ENCODE measurements at regions not wholly inside any gene's neighbourhood (a gene's known extent, or its start where the extent isn't known, plus 50 kb on each side); places are given as distances from the start of the nearest gene placed in this dataset.

DNA sequence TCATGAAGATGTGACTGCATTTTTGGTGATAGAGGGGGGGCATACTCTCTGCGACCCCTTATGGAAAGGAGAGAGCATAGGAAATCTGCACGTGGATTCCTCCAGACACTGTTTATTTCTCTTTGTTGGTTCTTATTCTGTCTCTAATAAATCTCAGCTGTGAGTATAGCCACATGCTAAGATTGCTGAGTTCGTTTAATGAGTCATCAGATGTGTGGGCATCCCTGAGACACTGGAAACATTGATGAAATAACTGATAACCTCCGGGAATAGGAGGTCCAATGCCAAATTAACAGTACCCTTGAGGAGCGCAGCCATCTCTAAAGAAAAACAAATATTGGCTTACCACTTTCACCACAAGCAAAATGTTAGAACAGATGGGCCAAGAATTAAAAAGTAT, 880.2 kb upstream of the NEGR1 start:
- Histone ChIP-seq H3K4me3 (no peak overlapping the region), H3K9me3 (no peaks in the 10 kb centered on the region), H3K4me1 (ENCODE audit: low read depth) (no peaks in the 10 kb centered on the region), H3K36me3 (ENCODE audit: low read depth) (no peaks in the 10 kb centered on the region)
- TF ChIP-seq, protein P1, sequence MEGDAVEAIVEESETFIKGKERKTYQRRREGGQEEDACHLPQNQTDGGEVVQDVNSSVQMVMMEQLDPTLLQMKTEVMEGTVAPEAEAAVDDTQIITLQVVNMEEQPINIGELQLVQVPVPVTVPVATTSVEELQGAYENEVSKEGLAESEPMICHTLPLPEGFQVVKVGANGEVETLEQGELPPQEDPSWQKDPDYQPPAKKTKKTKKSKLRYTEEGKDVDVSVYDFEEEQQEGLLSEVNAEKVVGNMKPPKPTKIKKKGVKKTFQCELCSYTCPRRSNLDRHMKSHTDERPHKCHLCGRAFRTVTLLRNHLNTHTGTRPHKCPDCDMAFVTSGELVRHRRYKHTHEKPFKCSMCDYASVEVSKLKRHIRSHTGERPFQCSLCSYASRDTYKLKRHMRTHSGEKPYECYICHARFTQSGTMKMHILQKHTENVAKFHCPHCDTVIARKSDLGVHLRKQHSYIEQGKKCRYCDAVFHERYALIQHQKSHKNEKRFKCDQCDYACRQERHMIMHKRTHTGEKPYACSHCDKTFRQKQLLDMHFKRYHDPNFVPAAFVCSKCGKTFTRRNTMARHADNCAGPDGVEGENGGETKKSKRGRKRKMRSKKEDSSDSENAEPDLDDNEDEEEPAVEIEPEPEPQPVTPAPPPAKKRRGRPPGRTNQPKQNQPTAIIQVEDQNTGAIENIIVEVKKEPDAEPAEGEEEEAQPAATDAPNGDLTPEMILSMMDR (IDR thresholded peaks at IDR 0.05): no peak
- intact Hi-C loops (cut with DNase I, micrococcal nuclease): no loop called here
- DNase-seq: no peak
- ATAC-seq: no peak

DNA sequence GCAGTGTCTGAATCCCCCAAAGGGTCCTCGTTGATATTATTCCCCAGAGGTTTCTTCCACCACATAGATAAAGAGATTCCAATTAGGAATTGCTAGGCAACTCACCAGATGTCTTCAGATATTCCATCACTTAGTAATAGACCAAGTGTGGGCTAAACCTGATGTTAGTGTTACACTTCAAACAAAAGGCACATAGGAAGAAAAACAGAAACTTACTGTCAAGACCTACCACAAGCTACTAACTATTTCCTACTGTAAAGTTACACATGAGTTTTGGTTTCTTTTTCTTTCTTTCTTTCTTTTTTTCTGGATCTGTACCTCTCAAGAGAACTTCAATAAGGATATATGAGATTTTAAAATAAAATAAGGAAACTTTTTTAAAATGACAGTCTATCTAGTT, 879.1 kb upstream of the NEGR1 start:
- ATAC-seq: no peak
- Histone ChIP-seq H3K4me1 (ENCODE audit: low read depth) (no peaks in the 10 kb centered on the region), H3K36me3 (ENCODE audit: low read depth) (no peaks in the 10 kb centered on the region), H3K9me3 (no peaks in the 10 kb centered on the region), H3K4me3 (no peak overlapping the region)
- DNase-seq: no peak
- intact Hi-C loops (cut with DNase I, micrococcal nuclease): no loop called here
- TF ChIP-seq, protein P1 (IDR thresholded peaks at IDR 0.05): no peak

DNA sequence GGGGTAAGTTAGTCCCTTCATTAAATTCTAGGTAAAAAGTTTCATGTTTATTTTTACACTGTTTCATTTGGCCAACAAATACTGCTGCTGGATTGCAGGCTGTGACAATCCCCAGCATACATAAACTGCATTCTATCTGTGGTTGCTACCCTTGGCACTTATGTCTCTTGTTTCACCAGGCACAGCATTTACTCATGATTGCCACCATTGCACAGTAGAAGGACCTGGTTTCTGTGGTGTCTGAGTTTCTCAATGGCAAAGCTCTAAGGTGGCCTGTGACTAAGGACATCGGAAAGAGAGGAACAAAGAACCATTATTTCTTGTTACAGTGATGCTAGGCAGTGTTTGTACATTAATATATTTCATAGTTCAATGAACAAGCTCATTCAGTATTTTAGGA, 878.4 kb upstream of the NEGR1 start:
- H3K4me3 ChIP-seq: no peak overlapping the region
- H3K36me3 ChIP-seq (ENCODE audit: low read depth): no peaks in the 10 kb centered on the region
- ATAC-seq: no peak
- H3K4me1 ChIP-seq (ENCODE audit: low read depth): no peaks in the 10 kb centered on the region
- intact Hi-C loops (cut with DNase I, micrococcal nuclease): no loop called here
- DNase-seq: no peak
- no peaks in the 10 kb centered on the region for H3K9me3 ChIP-seq
- TF ChIP-seq, protein P1 (IDR thresholded peaks at IDR 0.05): no peak

DNA sequence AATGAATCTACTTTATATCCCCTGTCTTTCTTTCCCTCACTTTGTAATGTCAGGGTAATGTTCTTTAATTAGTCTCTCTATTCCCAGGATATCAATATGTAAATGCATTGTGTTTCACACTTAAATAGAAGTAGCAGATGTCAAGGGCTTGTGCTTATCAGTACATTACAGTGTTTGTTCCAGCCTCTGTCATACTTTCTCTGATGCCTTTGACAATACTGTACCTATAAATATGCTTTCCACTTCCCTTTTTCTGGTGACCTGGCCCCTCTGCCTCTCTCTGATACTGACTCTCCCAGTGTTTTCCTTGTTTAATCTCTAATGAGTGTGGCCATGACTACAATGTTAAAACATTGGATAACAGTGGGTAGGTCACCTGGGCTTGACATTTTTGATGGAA, 862.0 kb upstream of the NEGR1 start:
- no peak for DNase-seq
- intact Hi-C loops (cut with DNase I, micrococcal nuclease): no loop called here
- ATAC-seq: no peak
- H3K4me3 ChIP-seq: no peak overlapping the region
- H3K36me3 ChIP-seq (ENCODE audit: low read depth): no peaks in the 10 kb centered on the region
- no peaks in the 10 kb centered on the region for H3K4me1 ChIP-seq (ENCODE audit: low read depth)
- TF ChIP-seq, protein P1 (IDR thresholded peaks at IDR 0.05): no peak
- no peaks in the 10 kb centered on the region for H3K9me3 ChIP-seq

DNA sequence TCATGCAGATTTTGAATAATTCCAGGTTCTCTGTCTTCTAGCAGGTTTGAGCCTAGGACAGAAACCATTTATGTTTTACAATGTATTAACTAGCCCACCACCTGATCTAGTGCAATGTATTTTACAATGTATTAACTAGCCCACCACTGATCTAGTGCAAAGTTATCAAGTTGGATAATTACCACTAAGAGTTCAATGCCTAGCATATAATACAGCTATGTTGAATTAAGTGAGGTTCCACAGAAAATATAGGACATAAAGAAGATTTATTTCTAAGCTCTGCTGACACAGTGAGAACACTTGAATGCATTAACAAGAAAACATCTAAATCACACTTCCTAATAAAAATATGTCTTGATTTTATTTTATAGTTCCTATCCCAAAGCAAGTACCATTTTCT, 854.6 kb upstream of the NEGR1 start:
- no peaks in the 10 kb centered on the region for H3K9me3 ChIP-seq
- H3K4me1 ChIP-seq (ENCODE audit: low read depth): no peaks in the 10 kb centered on the region
- ATAC-seq: no peak
- no peak overlapping the region for H3K4me3 ChIP-seq
- DNase-seq: no peak
- TF ChIP-seq, protein P1 (IDR thresholded peaks at IDR 0.05): no peak
- intact Hi-C loops (cut with DNase I, micrococcal nuclease): no loop called here
- no peaks in the 10 kb centered on the region for H3K36me3 ChIP-seq (ENCODE audit: low read depth)

DNA sequence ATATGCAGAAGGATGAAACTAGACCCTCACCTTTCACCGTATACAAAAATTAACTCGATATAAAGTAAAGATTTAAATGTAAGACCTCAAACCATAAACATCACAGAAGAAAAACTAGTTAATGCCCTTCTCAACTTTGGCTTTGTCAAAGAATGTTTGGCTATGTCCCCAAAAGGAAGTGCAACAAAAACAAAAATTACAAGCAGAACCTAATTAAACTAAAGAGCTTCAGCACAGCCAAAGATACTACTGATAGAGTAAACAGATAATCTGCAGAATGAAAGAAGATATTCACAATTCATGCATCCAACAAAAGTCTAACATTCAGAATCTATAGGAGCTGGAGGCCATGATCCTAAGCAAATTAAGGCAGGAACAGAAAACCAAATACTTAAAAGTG, 824.6 kb upstream of the NEGR1 start:
- no peak overlapping the region for H3K4me3 ChIP-seq
- no peaks in the 10 kb centered on the region for H3K9me3 ChIP-seq
- no peaks in the 10 kb centered on the region for H3K4me1 ChIP-seq (ENCODE audit: low read depth)
- intact Hi-C loops (cut with DNase I, micrococcal nuclease): no loop called here
- TF ChIP-seq, protein P1 (IDR thresholded peaks at IDR 0.05): no peak
- H3K36me3 ChIP-seq (ENCODE audit: low read depth): no peaks in the 10 kb centered on the region
- ATAC-seq (no peak), DNase-seq (no peak)
